Mesodermal cell (in vitro differentiated cells): ENCODE measurements at regions not wholly inside any gene's neighbourhood (a gene's known extent, or its start where the extent isn't known, plus 50 kb on each side); places are given as distances from the start of the nearest gene placed in this dataset.
A peak's percentile ranks its signal among the peaks of the same experiment; 100 is the strongest.
"Not testable (repeated sequence)": the region's sequence is repeated elsewhere in the genome, so short reads cannot be mapped to it uniquely, and the experiment has no call there.

Experiments
- H3K27ac ChIP-seq: 2 replicates; pipeline ENCODE4 v1.7.0; 2013; ENCODE audit warnings: mild to moderate bottlenecking, low read depth, low read length, moderate library complexity; ENCODE audit not compliant: severe bottlenecking
- H3K36me3 ChIP-seq: 2 replicates; pipeline ENCODE4 v1.7.1; 2013; ENCODE audit warnings: mild to moderate bottlenecking, low read length, moderate library complexity; ENCODE audit not compliant: control insufficient read depth, insufficient read depth
- H3K4me1 ChIP-seq: one replicate; pipeline ENCODE4 v1.7.1; 2013; ENCODE audit warnings: mild to moderate bottlenecking, low read length; ENCODE audit not compliant: insufficient read depth, control insufficient read depth, poor library complexity, severe bottlenecking
- H3K4me3 ChIP-seq: 2 replicates; pipeline ENCODE4 v1.7.0; 2013; ENCODE audit warnings: low read length, control low read depth, mild to moderate bottlenecking; ENCODE audit not compliant: insufficient read depth, poor library complexity, severe bottlenecking; ENCODE audit errors: extremely low read depth
- H3K9me3 ChIP-seq: 2 replicates; pipeline ENCODE4 v1.7.1; 2013; ENCODE audit warnings: mild to moderate bottlenecking, low read length, moderate library complexity; ENCODE audit not compliant: control insufficient read depth
- WGBS, 2 experiments: methylation state at CpG; one replicate each; pipeline ENCODE4 v1.1.5; 2013; ENCODE audit warnings: missing lambda C conversion rate in 2 of 2; ENCODE audit not compliant: insufficient coverage in 2 of 2; 5-methylcytosine and 5-hydroxymethylcytosine counted together

GRCh38 chr12:33194389-33194788 lies 245.2 kb downstream of the SYT10 start:
- not testable (repeated sequence) for H3K4me3 ChIP-seq, H3K4me1 ChIP-seq, H3K9me3 ChIP-seq, H3K36me3 ChIP-seq, H3K27ac ChIP-seq

- no CpG with 5 or more reads among the region's 4 CpGs for WGBS, 2 experiments
Measured at GRCh38 chr12:33192226-33192625, 247.4 kb downstream of the SYT10 start.

GRCh38 chr12:33187409-33187808 lies 252.2 kb downstream of the SYT10 start:
- Histone ChIP-seq H3K4me1 (no peaks in the 10 kb centered on the region), H3K36me3 (no peaks in the 10 kb centered on the region), H3K9me3 (no peaks in the 10 kb centered on the region), H3K27ac (no peak overlapping the region), H3K4me3 (no peak overlapping the region)

More at GRCh38 chr12:33192226-33192625, 247.4 kb downstream of the SYT10 start:
- Histone ChIP-seq H3K4me3 (no peak overlapping the region), H3K9me3 (peaks cover 5% of the 10 kb centered on the region), H3K27ac (no peak overlapping the region), H3K36me3 (no peaks in the 10 kb centered on the region), H3K4me1 (no peaks in the 10 kb centered on the region)

GRCh38 chr12:33184161-33184560 lies 255.5 kb downstream of the SYT10 start:
- H3K36me3 ChIP-seq = no peaks in the 10 kb centered on the region
- H3K9me3 ChIP-seq = peaks cover 7% of the 10 kb centered on the region
- no peak overlapping the region for H3K4me3 ChIP-seq
- 95 to 100% methylated on average over 1 to 2 of the region's 3 CpGs for WGBS, 2 experiments
- peaks cover 13% of the 10 kb centered on the region for H3K4me1 ChIP-seq
- H3K27ac ChIP-seq = no peak overlapping the region

GRCh38 chr12:33182485-33182884 lies 257.1 kb downstream of the SYT10 start:
- H3K36me3 ChIP-seq = no peaks in the 10 kb centered on the region
- 67% methylated on average over 1 of the region's 1 CpG; no CpG with 5 or more reads in 1 of the 2 experiments for WGBS, 2 experiments
- peaks cover 13% of the 10 kb centered on the region for H3K9me3 ChIP-seq
- H3K4me3 ChIP-seq = no peak overlapping the region
- H3K27ac ChIP-seq = no peak overlapping the region
- H3K4me1 ChIP-seq = peaks cover 13% of the 10 kb centered on the region

GRCh38 chr12:33180918-33181317 lies 258.7 kb downstream of the SYT10 start:
- Histone ChIP-seq H3K4me1 (peaks cover 13% of the 10 kb centered on the region), H3K27ac (peak overlapping the region; percentile 10), H3K9me3 (peaks cover 13% of the 10 kb centered on the region), H3K4me3 (no peak overlapping the region), H3K36me3 (no peaks in the 10 kb centered on the region)
- 100% methylated on average over 1 of the region's 1 CpG for WGBS, 2 experiments

- H3K36me3 ChIP-seq, H3K4me1 ChIP-seq, H3K4me3 ChIP-seq, H3K9me3 ChIP-seq, H3K27ac ChIP-seq: not testable (repeated sequence)
- WGBS, 2 experiments = no CpG with 5 or more reads among the region's 3 CpGs
Measured at GRCh38 chr12:33166260-33166659, 269.7 kb upstream of the PKP2 start.

GRCh38 chr12:33156042-33156441 lies 259.5 kb upstream of the PKP2 start:
- Histone ChIP-seq H3K36me3 (no peaks in the 10 kb centered on the region), H3K4me3 (no peak overlapping the region), H3K9me3 (peaks cover 17% of the 10 kb centered on the region), H3K4me1 (no peaks in the 10 kb centered on the region), H3K27ac (no peak overlapping the region)
- WGBS, 2 experiments = 80 to 93% methylated on average over 1 to 3 of the region's 4 CpGs

GRCh38 chr12:33147292-33147691 lies 250.7 kb upstream of the PKP2 start:
- not testable (repeated sequence) for H3K4me1 ChIP-seq, H3K36me3 ChIP-seq, H3K4me3 ChIP-seq, H3K27ac ChIP-seq
- 77 to 94% methylated on average over 7 of the region's 8 CpGs for WGBS, 2 experiments
- H3K9me3 ChIP-seq = peaks cover 17% of the 10 kb centered on the region

GRCh38 chr12:33129500-33129899 lies 232.9 kb upstream of the PKP2 start:
- Histone ChIP-seq H3K9me3 (no peaks in the 10 kb centered on the region), H3K4me3 (no peak overlapping the region), H3K4me1 (no peaks in the 10 kb centered on the region), H3K27ac (no peak overlapping the region), H3K36me3 (no peaks in the 10 kb centered on the region)
- WGBS, 2 experiments = 83% methylated on average over 1 of the region's 1 CpG; no CpG with 5 or more reads in 1 of the 2 experiments

GRCh38 chr12:33125755-33126154 lies 229.2 kb upstream of the PKP2 start:
- no peaks in the 10 kb centered on the region for H3K36me3 ChIP-seq
- no peak overlapping the region for H3K4me3 ChIP-seq
- H3K4me1 ChIP-seq = no peaks in the 10 kb centered on the region
- H3K27ac ChIP-seq = no peak overlapping the region
- no peaks in the 10 kb centered on the region for H3K9me3 ChIP-seq

- WGBS, 2 experiments = no CpG with 5 or more reads among the region's 1 CpG
- Histone ChIP-seq H3K27ac (no peak overlapping the region), H3K4me1 (no peaks in the 10 kb centered on the region), H3K36me3 (no peaks in the 10 kb centered on the region), H3K4me3 (no peak overlapping the region), H3K9me3 (no peaks in the 10 kb centered on the region)
Measured at GRCh38 chr12:33116284-33116683, 219.7 kb upstream of the PKP2 start.
